ENCODE measurements at regions not wholly inside any gene's neighbourhood (a gene's known extent, or its start where the extent isn't known, plus 50 kb on each side); places are given as distances from the start of the nearest gene placed in this dataset.

- Histone ChIP-seq H3K4me3 (no peak overlapping the region), H3K4me2 (no peak overlapping the region), H3K4me1 (ENCODE audit: insufficient read depth) (no peaks in the 10 kb centered on the region), H4K20me1 (ENCODE audit: insufficient read depth, poor library complexity, severe bottlenecking) (no peaks in the 10 kb centered on the region), H3K27me3 (no peaks in the 10 kb centered on the region), H3K79me2 (no peaks in the 10 kb centered on the region), H2AFZ (no peak overlapping the region), H3K36me3 (replicated peaks; ENCODE audit: insufficient read depth, low read depth) (no peaks in the 10 kb centered on the region), H3K9me2 (replicated peaks; ENCODE audit: insufficient read depth) (no peaks in the 10 kb centered on the region), H3K27ac (no peak overlapping the region), H3K9me3 (ENCODE audit: low read depth) (no peaks in the 10 kb centered on the region)
- no peak for TF ChIP-seq EZH2 (IDR thresholded peaks at IDR 0.05; ENCODE audit: borderline replicate concordance)
- no peak for TF ChIP-seq EZH2phosphoT487 (IDR thresholded peaks at IDR 0.05; ENCODE audit: low read depth, severe bottlenecking, unreplicated experiment)
- TF ChIP-seq CTCF (IDR thresholded peaks at IDR 0.05; ENCODE audit: poor library complexity), result no peak
- DNase-seq (ENCODE audit: low spot score), result no peak
- WGBS (ENCODE audit: low lambda C conversion rate, missing lambda C conversion rate), result 85% methylated on average over 7 of the region's 7 CpGs
Measured at GRCh38 chr2:120452131-120452530, 106.2 kb downstream of the INHBB start.

- no peaks in the 10 kb centered on the region for H4K20me1 ChIP-seq (ENCODE audit: insufficient read depth, poor library complexity, severe bottlenecking)
- H2AFZ ChIP-seq, result no peak overlapping the region
- H3K27ac ChIP-seq, result no peak overlapping the region
- no peak for TF ChIP-seq CTCF (IDR thresholded peaks at IDR 0.05; ENCODE audit: poor library complexity)
- TF ChIP-seq EZH2 (IDR thresholded peaks at IDR 0.05; ENCODE audit: borderline replicate concordance), result no peak
- TF ChIP-seq EZH2phosphoT487 (IDR thresholded peaks at IDR 0.05; ENCODE audit: low read depth, severe bottlenecking, unreplicated experiment), result no peak
- H3K4me1 ChIP-seq (ENCODE audit: insufficient read depth), result no peaks in the 10 kb centered on the region
- no peaks in the 10 kb centered on the region for H3K36me3 ChIP-seq (replicated peaks; ENCODE audit: insufficient read depth, low read depth)
- no peaks in the 10 kb centered on the region for H3K27me3 ChIP-seq
- H3K4me3 ChIP-seq, result no peak overlapping the region
- H3K79me2 ChIP-seq, result no peaks in the 10 kb centered on the region
- H3K9me3 ChIP-seq (ENCODE audit: low read depth), result no peaks in the 10 kb centered on the region
- H3K4me2 ChIP-seq, result no peak overlapping the region
- no peak for DNase-seq (ENCODE audit: low spot score)
- no peaks in the 10 kb centered on the region for H3K9me2 ChIP-seq (replicated peaks; ENCODE audit: insufficient read depth)
- WGBS (ENCODE audit: low lambda C conversion rate, missing lambda C conversion rate), result 94% methylated on average over 12 of the region's 13 CpGs
Measured at GRCh38 chr2:120452945-120453634, 107.2 kb downstream of the INHBB start.

GRCh38 chr2:120453635-120453998, 107.7 kb downstream of the INHBB start:
- TF ChIP-seq EZH2phosphoT487 (IDR thresholded peaks at IDR 0.05; ENCODE audit: low read depth, severe bottlenecking, unreplicated experiment), result no peak
- no peak for TF ChIP-seq EZH2 (IDR thresholded peaks at IDR 0.05; ENCODE audit: borderline replicate concordance)
- TF ChIP-seq CTCF (IDR thresholded peaks at IDR 0.05; ENCODE audit: poor library complexity), result no peak
- Histone ChIP-seq H2AFZ (no peak overlapping the region), H4K20me1 (ENCODE audit: insufficient read depth, poor library complexity, severe bottlenecking) (no peaks in the 10 kb centered on the region), H3K27me3 (no peaks in the 10 kb centered on the region), H3K4me2 (no peak overlapping the region), H3K4me3 (no peak overlapping the region), H3K4me1 (ENCODE audit: insufficient read depth) (no peaks in the 10 kb centered on the region), H3K9me3 (ENCODE audit: low read depth) (no peaks in the 10 kb centered on the region), H3K79me2 (no peaks in the 10 kb centered on the region), H3K36me3 (replicated peaks; ENCODE audit: insufficient read depth, low read depth) (no peaks in the 10 kb centered on the region), H3K9me2 (replicated peaks; ENCODE audit: insufficient read depth) (no peaks in the 10 kb centered on the region), H3K27ac (no peak overlapping the region)
- WGBS (ENCODE audit: low lambda C conversion rate, missing lambda C conversion rate), result 82% methylated on average over 3 of the region's 3 CpGs
- DNase-seq (ENCODE audit: low spot score), result no peak

Measured in hepatocyte (in vitro differentiated cells).